Colonic mucosa (tissue), 4 donors: ENCODE measurements at regions not wholly inside any gene's neighbourhood (a gene's known extent, or its start where the extent isn't known, plus 50 kb on each side); places are given as distances from the start of the nearest gene placed in this dataset.

Experiments used
- DNase-seq: peaks from one replicate; pipeline ENCODE4 v3.0.0-alpha.2; 2020
- H3K27ac ChIP-seq: fragments of 200-600 bp; one replicate; pipeline ENCODE4 v1.8.0; 2021
- H3K27me3 ChIP-seq: fragments of 200-600 bp; one replicate; pipeline ENCODE4 v1.8.0; 2021
- H3K36me3 ChIP-seq: fragments of 200-600 bp; one replicate; pipeline ENCODE4 v1.8.0; 2021
- H3K4me1 ChIP-seq: fragments of 200-600 bp; one replicate; pipeline ENCODE4 v1.8.0; 2021; ENCODE audit warnings: mild to moderate bottlenecking
- H3K4me3 ChIP-seq: fragments of 200-600 bp; one replicate; pipeline ENCODE4 v1.8.0; 2021
- H3K9ac ChIP-seq, 2 donors: one replicate each; pipeline ENCODE4 v1.7.0; 2013; ENCODE audit warnings: control low read depth in 2 of 2, low read depth in 2 of 2, low read length in 2 of 2
- H3K9me3 ChIP-seq: fragments of 200-600 bp; one replicate; pipeline ENCODE4 v1.8.0; 2021
- intact Hi-C: fragments of 100-400 bp; cut with DNase I; formaldehyde crosslinking; loops from one replicate; pipeline ENCODE4 v1.14.1; 2022
- TF ChIP-seq, protein P1 (sequence below): fragments of 200-600 bp; IDR thresholded peaks from one replicate; pipeline ENCODE4 v1.8.0; 2022; ENCODE audit warnings: antibody characterized with exemption, mild to moderate bottlenecking
- donor health status: healthy.
- donor health status: DM: no; HTN: no; CAD: no.
- donor health status: DM: no; HTN: no; CAD: no.

GRCh38 chr2:175399326-175399725 is 217.8 kb upstream of the ATP5MC3 start:
- H3K27ac ChIP-seq = no peak overlapping the region
- H3K36me3 ChIP-seq = no peaks in the 10 kb centered on the region
- no peaks in the 10 kb centered on the region for H3K27me3 ChIP-seq
- intact Hi-C loops = no loop called here
- H3K9ac ChIP-seq = no peak overlapping the region
- H3K9me3 ChIP-seq = no peaks in the 10 kb centered on the region
- DNase-seq = no peak
- no peak overlapping the region for H3K4me3 ChIP-seq
- H3K4me1 ChIP-seq = no peaks in the 10 kb centered on the region
- TF ChIP-seq, protein P1, sequence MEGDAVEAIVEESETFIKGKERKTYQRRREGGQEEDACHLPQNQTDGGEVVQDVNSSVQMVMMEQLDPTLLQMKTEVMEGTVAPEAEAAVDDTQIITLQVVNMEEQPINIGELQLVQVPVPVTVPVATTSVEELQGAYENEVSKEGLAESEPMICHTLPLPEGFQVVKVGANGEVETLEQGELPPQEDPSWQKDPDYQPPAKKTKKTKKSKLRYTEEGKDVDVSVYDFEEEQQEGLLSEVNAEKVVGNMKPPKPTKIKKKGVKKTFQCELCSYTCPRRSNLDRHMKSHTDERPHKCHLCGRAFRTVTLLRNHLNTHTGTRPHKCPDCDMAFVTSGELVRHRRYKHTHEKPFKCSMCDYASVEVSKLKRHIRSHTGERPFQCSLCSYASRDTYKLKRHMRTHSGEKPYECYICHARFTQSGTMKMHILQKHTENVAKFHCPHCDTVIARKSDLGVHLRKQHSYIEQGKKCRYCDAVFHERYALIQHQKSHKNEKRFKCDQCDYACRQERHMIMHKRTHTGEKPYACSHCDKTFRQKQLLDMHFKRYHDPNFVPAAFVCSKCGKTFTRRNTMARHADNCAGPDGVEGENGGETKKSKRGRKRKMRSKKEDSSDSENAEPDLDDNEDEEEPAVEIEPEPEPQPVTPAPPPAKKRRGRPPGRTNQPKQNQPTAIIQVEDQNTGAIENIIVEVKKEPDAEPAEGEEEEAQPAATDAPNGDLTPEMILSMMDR = no peak

DNA sequence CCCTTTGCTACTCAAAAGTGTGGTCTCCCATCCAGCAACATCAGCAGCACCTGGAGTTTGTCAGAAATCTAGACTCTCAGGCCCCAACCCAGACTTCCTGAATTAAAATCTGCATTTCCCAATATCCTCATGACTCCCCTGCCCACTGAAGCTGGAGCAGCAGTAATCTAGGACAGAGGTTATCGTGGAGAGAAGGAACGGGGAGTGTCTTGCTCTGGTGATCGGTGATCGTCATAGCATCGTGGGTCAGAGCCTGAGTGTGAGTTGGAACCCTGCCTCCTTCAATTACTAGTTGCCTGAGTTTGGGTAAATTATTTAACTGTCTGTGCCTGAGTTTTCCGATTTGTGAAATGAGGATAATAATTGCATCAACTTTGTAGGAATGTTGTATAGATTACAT is 217.3 kb upstream of the ATP5MC3 start:
- Histone ChIP-seq H3K4me1 (no peaks in the 10 kb centered on the region), H3K36me3 (no peaks in the 10 kb centered on the region), H3K4me3 (no peak overlapping the region), H3K9ac (no peak overlapping the region), H3K9me3 (no peaks in the 10 kb centered on the region), H3K27ac (no peak overlapping the region), H3K27me3 (no peaks in the 10 kb centered on the region)
- TF ChIP-seq, protein P1 = no peak
- intact Hi-C loops = no loop called here
- no peak for DNase-seq

DNA sequence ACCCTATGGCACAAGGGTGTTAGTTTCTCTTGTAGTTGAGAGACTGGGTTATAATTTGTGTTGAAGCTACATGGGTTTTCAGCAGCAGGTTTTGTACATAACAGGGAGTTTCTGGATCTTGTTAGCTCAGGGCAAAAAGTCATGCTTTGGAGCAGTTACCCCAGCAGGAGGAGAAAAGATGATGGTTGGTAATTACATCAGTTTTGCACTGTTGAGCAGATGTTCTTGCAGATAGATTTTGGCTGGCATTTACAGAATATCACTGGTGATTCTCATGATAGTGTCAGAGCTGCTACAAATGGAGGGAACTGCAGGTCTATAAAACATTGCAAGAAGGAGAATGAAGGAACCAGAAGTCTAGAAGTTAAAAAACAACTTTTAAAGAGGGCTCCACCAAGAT is 215.2 kb upstream of the ATP5MC3 start:
- no peak overlapping the region for H3K27ac ChIP-seq
- TF ChIP-seq, protein P1 = no peak
- no peak for DNase-seq
- intact Hi-C loops = no loop called here
- H3K9me3 ChIP-seq = no peaks in the 10 kb centered on the region
- no peaks in the 10 kb centered on the region for H3K36me3 ChIP-seq
- H3K4me1 ChIP-seq = no peaks in the 10 kb centered on the region
- H3K9ac ChIP-seq = no peak overlapping the region
- no peaks in the 10 kb centered on the region for H3K27me3 ChIP-seq
- no peak overlapping the region for H3K4me3 ChIP-seq

DNA sequence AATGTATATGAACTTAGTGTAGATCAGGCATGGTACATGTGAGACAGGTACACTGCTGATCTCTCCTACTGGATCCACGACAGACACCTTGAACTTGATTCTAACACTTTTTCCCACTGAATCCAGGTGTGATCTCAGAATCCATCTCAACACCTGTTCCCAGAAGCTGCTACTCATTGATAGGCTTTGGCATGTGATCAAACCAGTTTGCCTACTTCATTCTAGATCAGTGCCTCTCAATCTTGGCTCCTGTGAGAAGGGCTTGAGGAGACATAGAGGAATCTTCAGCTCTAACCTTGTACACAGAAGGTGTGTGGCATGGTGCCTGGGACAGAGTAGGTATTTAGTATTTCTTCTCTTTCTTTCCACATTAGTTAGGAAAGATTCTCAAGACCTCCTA is 212.3 kb upstream of the ATP5MC3 start:
- DNase-seq = no peak
- Histone ChIP-seq H3K9me3 (no peaks in the 10 kb centered on the region), H3K4me1 (no peaks in the 10 kb centered on the region), H3K36me3 (no peaks in the 10 kb centered on the region), H3K27ac (no peak overlapping the region), H3K4me3 (no peak overlapping the region), H3K9ac (no peak overlapping the region), H3K27me3 (no peaks in the 10 kb centered on the region)
- intact Hi-C loops = no loop called here
- TF ChIP-seq, protein P1 = no peak

DNA sequence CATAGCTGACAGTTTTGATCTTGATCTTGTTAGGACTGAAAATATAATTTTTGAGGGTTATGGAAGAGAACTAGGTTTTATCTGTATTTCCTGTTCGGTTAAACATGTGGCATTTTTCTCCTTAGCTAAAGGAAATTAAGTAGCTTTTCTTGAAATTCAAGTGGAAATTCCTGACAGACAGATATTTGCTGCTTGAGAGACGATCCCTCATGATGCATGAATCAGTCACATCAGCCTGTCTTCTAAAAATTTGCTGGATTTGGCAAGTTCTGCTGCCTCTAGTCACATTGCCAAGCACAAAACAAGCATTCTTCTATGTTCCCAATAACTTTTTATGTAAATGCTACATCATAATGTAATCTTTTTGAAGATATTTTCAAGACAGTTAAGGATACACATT is 201.8 kb upstream of the ATP5MC3 start:
- no peak overlapping the region for H3K27ac ChIP-seq
- H3K9ac ChIP-seq = no peak overlapping the region
- intact Hi-C loops = no loop called here
- H3K9me3 ChIP-seq = no peaks in the 10 kb centered on the region
- no peaks in the 10 kb centered on the region for H3K27me3 ChIP-seq
- TF ChIP-seq, protein P1 = no peak
- H3K4me1 ChIP-seq = no peaks in the 10 kb centered on the region
- no peaks in the 10 kb centered on the region for H3K36me3 ChIP-seq
- H3K4me3 ChIP-seq = no peak overlapping the region
- no peak for DNase-seq

DNA sequence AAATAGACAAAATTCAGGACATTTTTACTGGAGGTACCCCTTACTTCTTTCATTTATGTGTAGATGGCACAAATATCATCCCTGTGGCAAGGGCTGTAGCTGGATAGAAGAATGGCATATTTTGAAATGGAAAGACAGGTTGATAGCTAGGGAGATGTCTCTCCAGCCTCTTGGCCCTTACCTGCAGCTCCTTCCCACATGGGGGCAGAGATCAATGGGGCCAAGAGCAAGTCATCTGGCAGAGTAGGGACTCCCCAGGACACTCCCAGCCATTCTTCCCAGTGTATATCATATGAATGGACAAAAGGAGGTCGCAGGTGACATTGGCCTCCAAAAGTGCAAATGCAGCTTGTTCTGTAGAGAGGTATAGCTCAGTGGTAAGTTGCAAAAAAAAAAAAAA is 192.2 kb upstream of the ATP5MC3 start:
- Histone ChIP-seq H3K27ac (no peak overlapping the region), H3K36me3 (no peaks in the 10 kb centered on the region), H3K4me1 (no peaks in the 10 kb centered on the region), H3K9ac (no peak overlapping the region), H3K4me3 (no peak overlapping the region), H3K27me3 (no peaks in the 10 kb centered on the region), H3K9me3 (no peaks in the 10 kb centered on the region)
- intact Hi-C loops = no loop called here
- TF ChIP-seq, protein P1 = no peak
- no peak for DNase-seq
